GM23338 (cell line): ENCODE measurements at regions not wholly inside any gene's neighbourhood (a gene's known extent, or its start where the extent isn't known, plus 50 kb on each side); places are given as distances from the start of the nearest gene placed in this dataset.

Experiments used
- ATAC-seq: fragments of 200-7000 bp; cut with Tn5 transposase; 3 replicates; pipeline ENCODE4 v1.9.1; 2020
- DNase-seq: peaks from one replicate; pipeline ENCODE4 v3.0.0-alpha.2; 2015; ENCODE audit warnings: low spot score
- H2AFZ ChIP-seq: fragments of 200-600 bp; sonication (generic); 2 replicates; pipeline ENCODE4 v1.8.0; 2016; ENCODE audit warnings: antibody characterized with exemption, mild to moderate bottlenecking, moderate library complexity
- H3F3A ChIP-seq: fragments of 200-600 bp; sonication (generic); replicated peaks from 2 replicates; pipeline ENCODE4 v1.8.0; 2017; ENCODE audit warnings: antibody characterized with exemption, mixed run types, low read depth
- H3K27ac ChIP-seq: fragments of 200-600 bp; sonication (generic); 2 replicates; pipeline ENCODE4 v1.6.1; 2016; ENCODE audit warnings: low read depth
- H3K27me3 ChIP-seq: fragments of 200-600 bp; sonication (generic); 2 replicates; pipeline ENCODE4 v1.8.0; 2016; ENCODE audit warnings: mild to moderate bottlenecking, mixed run types, moderate library complexity; ENCODE audit not compliant: insufficient read depth
- H3K36me3 ChIP-seq: fragments of 200-600 bp; sonication (generic); 2 replicates; pipeline ENCODE4 v1.8.0; 2016; ENCODE audit warnings: mild to moderate bottlenecking; ENCODE audit not compliant: insufficient read depth
- H3K4me1 ChIP-seq: fragments of 200-600 bp; sonication (generic); 2 replicates; pipeline ENCODE4 v1.8.0; 2016; ENCODE audit warnings: mild to moderate bottlenecking, moderate library complexity; ENCODE audit not compliant: insufficient read depth
- H3K4me2 ChIP-seq: fragments of 200-600 bp; sonication (generic); 2 replicates; pipeline ENCODE4 v1.7.1; 2017; ENCODE audit warnings: mixed run types
- H3K4me3 ChIP-seq: fragments of 200-600 bp; sonication (generic); 2 replicates; pipeline ENCODE4 v1.6.1; 2016; ENCODE audit warnings: mixed run types
- H3K79me2 ChIP-seq: fragments of 200-600 bp; sonication (generic); replicated peaks from 2 replicates; pipeline ENCODE4 v1.8.0; 2017; ENCODE audit warnings: mild to moderate bottlenecking; ENCODE audit not compliant: insufficient read depth
- H3K9me2 ChIP-seq: fragments of 200-600 bp; sonication (generic); 2 replicates; pipeline ENCODE4 v1.8.0; 2017; ENCODE audit not compliant: insufficient read depth
- H4K20me1 ChIP-seq: fragments of 200-600 bp; sonication (generic); replicated peaks from 2 replicates; pipeline ENCODE4 v1.8.0; 2017; ENCODE audit warnings: mild to moderate bottlenecking; ENCODE audit not compliant: insufficient read depth
- H3K27ac Mint-ChIP-seq: 2 replicates; pipeline ENCODE4 v1.8.0; 2020; ENCODE audit warnings: inconsistent platforms, mild to moderate bottlenecking, moderate library complexity, mixed read lengths
- H3K27me3 Mint-ChIP-seq: 3 replicates; pipeline ENCODE4 v1.8.0; 2022; ENCODE audit warnings: low read depth, mild to moderate bottlenecking, moderate library complexity, mixed read lengths, inconsistent platforms; ENCODE audit not compliant: insufficient read depth, poor library complexity
- H3K36me3 Mint-ChIP-seq: 3 replicates; pipeline ENCODE4 v1.8.0; 2021; ENCODE audit warnings: low read depth, mild to moderate bottlenecking, inconsistent platforms, moderate library complexity, mixed read lengths
- H3K4me1 Mint-ChIP-seq: 3 replicates; pipeline ENCODE4 v1.8.0; 2020; ENCODE audit warnings: mild to moderate bottlenecking, inconsistent platforms, mixed read lengths
- H3K4me3 Mint-ChIP-seq: 3 replicates; pipeline ENCODE4 v1.8.0; 2021; ENCODE audit warnings: moderate library complexity, mild to moderate bottlenecking, inconsistent platforms, mixed read lengths
- H3K9me3 Mint-ChIP-seq: 3 replicates; pipeline ENCODE4 v1.8.0; 2020; ENCODE audit warnings: moderate library complexity, mild to moderate bottlenecking, inconsistent platforms, mixed read lengths
- CREB1 ChIP-seq: fragments of 250-450 bp; sonication (Bioruptor Pico); IDR thresholded peaks from 2 replicates; pipeline ENCODE4 v1.5.0; 2020; ENCODE audit warnings: low read depth, mild to moderate bottlenecking, moderate library complexity
- CTCF ChIP-seq, 2 experiments: fragments of 200-600 bp in 1 of 2; sonication (generic) in 1 of 2; conservative IDR thresholded peaks; 2 replicates each; pipeline versions ENCODE4 v1.5.1 to v1.6.1; 2016 to 2017; ENCODE audit warnings: antibody characterized with exemption in 2 of 2, low read depth in 2 of 2, mild to moderate bottlenecking in 2 of 2, moderate library complexity in 1 of 2
- ETS1 ChIP-seq: IDR thresholded peaks from 2 replicates; pipeline ENCODE4 v1.6.1; 2016; ENCODE audit warnings: antibody characterized with exemption
- EZH2 ChIP-seq: fragments of 200-600 bp; sonication (generic); IDR thresholded peaks from one replicate; pipeline ENCODE4 v1.8.0; 2017; ENCODE audit warnings: antibody characterized with exemption, mild to moderate bottlenecking, low read depth; ENCODE audit not compliant: unreplicated experiment
- EZH2phosphoT487 ChIP-seq: fragments of 200-600 bp; sonication (generic); IDR thresholded peaks from one replicate; pipeline ENCODE4 v1.8.1; 2018; ENCODE audit warnings: antibody characterized with exemption; ENCODE audit not compliant: unreplicated experiment
- JUNB ChIP-seq: IDR thresholded peaks from one replicate; pipeline ENCODE4 v1.6.1; 2016; ENCODE audit warnings: antibody characterized with exemption; ENCODE audit not compliant: unreplicated experiment
- NANOG ChIP-seq: IDR thresholded peaks from 2 replicates; pipeline ENCODE4 v1.6.1; 2016; ENCODE audit warnings: antibody characterized with exemption, borderline replicate concordance
- POLR2AphosphoS5 ChIP-seq: IDR thresholded peaks from 2 replicates; pipeline ENCODE4 v1.6.1; 2016; ENCODE audit warnings: antibody characterized with exemption, low read depth
- REST ChIP-seq: IDR thresholded peaks from one replicate; pipeline ENCODE4 v1.6.1; 2018; ENCODE audit warnings: antibody characterized with exemption; ENCODE audit not compliant: unreplicated experiment
- STAT1 ChIP-seq: IDR thresholded peaks from one replicate; pipeline ENCODE4 v1.6.1; 2016; ENCODE audit warnings: antibody characterized with exemption; ENCODE audit not compliant: unreplicated experiment
- ZNF114 ChIP-seq: fragments of 250-450 bp; sonication (Bioruptor Pico); IDR thresholded peaks from 2 replicates; pipeline ENCODE4 v1.5.0; 2020; ENCODE audit warnings: mild to moderate bottlenecking, moderate library complexity
- ZNF331 ChIP-seq: fragments of 250-450 bp; sonication (Bioruptor Pico); IDR thresholded peaks from 2 replicates; pipeline ENCODE4 v1.5.0; 2020; ENCODE audit warnings: low read depth, mild to moderate bottlenecking, moderate library complexity
- ZNF462 ChIP-seq: fragments of 250-450 bp; sonication (Bioruptor Pico); IDR thresholded peaks from 2 replicates; pipeline ENCODE4 v1.5.0; 2020; ENCODE audit warnings: mild to moderate bottlenecking, moderate library complexity

GRCh38 chr4:34767407-34767806 lies 1476.9 kb downstream of the ARAP2 start:
- Mint-ChIP-seq H3K9me3 (no peaks in the 10 kb centered on the region), H3K36me3 (no peaks in the 10 kb centered on the region), H3K27ac (no peak overlapping the region), H3K27me3 (no peaks in the 10 kb centered on the region), H3K4me3 (no peak overlapping the region), H3K4me1 (peaks cover 2% of the 10 kb centered on the region; the same call in 1 of the 3 replicates)
- Histone ChIP-seq H3K27ac (no peak overlapping the region), H4K20me1 (no peaks in the 10 kb centered on the region), H3K4me1 (no peaks in the 10 kb centered on the region; the same call in 1 of the 2 replicates), H3K27me3 (no peaks in the 10 kb centered on the region), H3K36me3 (no peaks in the 10 kb centered on the region), H3K9me2 (no peaks in the 10 kb centered on the region), H3K79me2 (no peaks in the 10 kb centered on the region), H3F3A (no peaks in the 10 kb centered on the region), H2AFZ (no peak overlapping the region), H3K4me3 (no peak overlapping the region), H3K4me2 (no peak overlapping the region)
- no peak for ATAC-seq
- no peak for DNase-seq
- no peak for TF ChIP-seq EZH2phosphoT487
- TF ChIP-seq CTCF (conservative IDR thresholded peaks at IDR 0.05; ENCODE audit: low read depth in 2 of 2), result no peak
- TF ChIP-seq ZNF114, result no peak
- TF ChIP-seq CREB1, result no peak
- no peak for TF ChIP-seq JUNB
- TF ChIP-seq ETS1, result no peak
- no peak for TF ChIP-seq ZNF462 (CRISPR knock-in tag)
- TF ChIP-seq POLR2AphosphoS5, result no peak
- no peak for TF ChIP-seq NANOG
- TF ChIP-seq REST, result no peak
- no peak for TF ChIP-seq EZH2
- no peak for TF ChIP-seq STAT1
- TF ChIP-seq ZNF331 (CRISPR knock-in tag), result no peak
